Omental fat pad (tissue), 3 donors: ENCODE measurements at regions not wholly inside any gene's neighbourhood (a gene's known extent, or its start where the extent isn't known, plus 50 kb on each side); places are given as distances from the start of the nearest gene placed in this dataset.
"Not testable (repeated sequence)": the region's sequence is repeated elsewhere in the genome, so short reads cannot be mapped to it uniquely, and the experiment has no call there.

Source experiments
- ATAC-seq: fragments of 150-250 bp; one replicate; pipeline ENCODE4 v1.9.1; 2016; ENCODE audit warnings: mild to moderate bottlenecking, moderate library complexity; ENCODE audit not compliant: low FRiP score
- DNase-seq: peaks from one replicate; pipeline ENCODE4 v3.0.0-alpha.2; 2019; ENCODE audit warnings: low spot score
- CTCF ChIP-seq, 3 donors: fragments of 450-650 bp; IDR thresholded peaks; one replicate each; pipeline ENCODE4 v1.5.1; 2016 to 2017; ENCODE audit warnings: antibody characterized with exemption in 3 of 3, mild to moderate bottlenecking in 3 of 3, moderate library complexity in 2 of 3

- DNase-seq (no peak), ATAC-seq (no peak)
- TF ChIP-seq CTCF (IDR thresholded peaks at IDR 0.05): no peak
These were observed 546.0 kb upstream of the NR2F2 start for GRCh38 chr15:95784508-95784907.

- not testable (repeated sequence) for ATAC-seq, DNase-seq
These were observed 545.2 kb upstream of the NR2F2 start for GRCh38 chr15:95785276-95785675.

GRCh38 chr15:95793231-95793630, 537.3 kb upstream of the NR2F2 start:
- ATAC-seq: no peak
- no peak for DNase-seq
- TF ChIP-seq CTCF (IDR thresholded peaks at IDR 0.05): no peak

GRCh38 chr15:95795386-95795785, 535.1 kb upstream of the NR2F2 start:
- no peak for DNase-seq
- ATAC-seq: no peak
- TF ChIP-seq CTCF (IDR thresholded peaks at IDR 0.05): no peak

- DNase-seq: no peak
- ATAC-seq: no peak
- TF ChIP-seq CTCF (IDR thresholded peaks at IDR 0.05): no peak
These were observed 531.0 kb upstream of the NR2F2 start for GRCh38 chr15:95799286-95800200.

- ATAC-seq: no peak
- no peak for DNase-seq
- no peak for TF ChIP-seq CTCF (IDR thresholded peaks at IDR 0.05)
These were observed 526.0 kb upstream of the NR2F2 start for GRCh38 chr15:95804484-95804883.

- no peak for ATAC-seq
- no peak for DNase-seq
- TF ChIP-seq CTCF (IDR thresholded peaks at IDR 0.05): no peak
These were observed 518.0 kb upstream of the NR2F2 start for GRCh38 chr15:95812491-95812890.
